HEK293 (cell line): ENCODE measurements at regions not wholly inside any gene's neighbourhood (a gene's known extent, or its start where the extent isn't known, plus 50 kb on each side); places are given as distances from the start of the nearest gene placed in this dataset.

ENCODE experiments used
- CTCF ChIA-PET: fragments of 350-600 bp; formaldehyde crosslinking; extraction: SDS; loops from one replicate; lab custom pipeline; 2021; ENCODE audit warnings: antibody characterized with exemption; lab: Yijun Ruan, JAX
- POLR2A ChIA-PET: fragments of 300-600 bp; formaldehyde crosslinking; extraction: SDS; loops from one replicate; lab custom pipeline; 2020; ENCODE audit warnings: antibody characterized with exemption, inconsistent platforms; lab: Yijun Ruan, JAX
- H3K27ac ChIP-seq: fragments of 200-500 bp; sonication (Bioruptor generic); 2 replicates; pipeline ENCODE4 v1.5.1; 2014; ENCODE audit warnings: low read depth, low read length, control low read depth, inconsistent platforms; ENCODE audit errors: extremely low read depth
- H3K36me3 ChIP-seq, 2 experiments: fragments of 200-500 bp in 1 of 2; sonication (Bioruptor generic) in 1 of 2; 1 replicate in 1 of 2; 2 replicates in 1 of 2; pipeline ENCODE4 v1.5.1; 2014 to 2017; ENCODE audit warnings: inconsistent platforms in 2 of 2, low read length in 2 of 2; ENCODE audit not compliant: control insufficient read depth in 2 of 2, insufficient read depth in 1 of 2
- H3K4me1 ChIP-seq: fragments of 200-500 bp; sonication (Bioruptor generic); 2 replicates; pipeline ENCODE4 v1.5.1; 2014; ENCODE audit warnings: mild to moderate bottlenecking, low read length, inconsistent platforms; ENCODE audit not compliant: control insufficient read depth, insufficient read depth
- H3K4me3 ChIP-seq: 2 replicates; pipeline ENCODE4 v1.5.1; 2011; ENCODE audit warnings: low read depth, mild to moderate bottlenecking, control low read depth, low read length, moderate library complexity
- H3K9me3 ChIP-seq: fragments of 200-500 bp; sonication (Bioruptor generic); 2 replicates; pipeline ENCODE4 v1.5.1; 2014; ENCODE audit warnings: low read depth, low read length, inconsistent platforms; ENCODE audit not compliant: control insufficient read depth, insufficient read depth
- GFI1B ChIP-seq: fragments of 450-650 bp; formaldehyde crosslinking; IDR thresholded peaks from 2 replicates; pipeline ENCODE4 v1.5.1; 2016; ENCODE audit warnings: missing biosample characterization, missing genetic modification characterization
- GLIS1 ChIP-seq: fragments of 450-650 bp; formaldehyde crosslinking; IDR thresholded peaks from 2 replicates; pipeline ENCODE4 v1.5.1; 2016; ENCODE audit warnings: missing biosample characterization, missing genetic modification characterization
- HOXD13 ChIP-seq: sonication (generic); formaldehyde crosslinking; IDR thresholded peaks from 2 replicates; pipeline ENCODE4 v1.8.0; 2022; ENCODE audit warnings: missing genetic modification reagents, borderline replicate concordance
- MEIS1 ChIP-seq: sonication (generic); formaldehyde crosslinking; IDR thresholded peaks from 2 replicates; pipeline ENCODE4 v1.8.1; 2022; ENCODE audit warnings: missing genetic modification reagents, mild to moderate bottlenecking, borderline replicate concordance
- ZIC2 ChIP-seq: fragments of 450-650 bp; formaldehyde crosslinking; IDR thresholded peaks from 2 replicates; pipeline ENCODE4 v1.5.1; 2016; ENCODE audit warnings: missing biosample characterization, missing genetic modification characterization
- ZNF146 ChIP-seq: fragments of 450-650 bp; formaldehyde crosslinking; IDR thresholded peaks from 2 replicates; pipeline ENCODE4 v1.5.1; 2016; ENCODE audit warnings: missing biosample characterization, missing genetic modification characterization
- ZNF561 ChIP-seq: fragments of 450-650 bp; IDR thresholded peaks from 2 replicates; pipeline ENCODE4 v1.5.1; 2018; ENCODE audit warnings: missing biosample characterization, missing genetic modification characterization, borderline replicate concordance
- ZNF600 ChIP-seq: fragments of 450-650 bp; formaldehyde crosslinking; IDR thresholded peaks from 2 replicates; pipeline ENCODE4 v1.5.1; 2016; ENCODE audit warnings: missing biosample characterization, missing genetic modification characterization
- ZNF621 ChIP-seq: fragments of 450-650 bp; formaldehyde crosslinking; IDR thresholded peaks from 2 replicates; pipeline ENCODE4 v1.5.1; 2017; ENCODE audit warnings: missing biosample characterization, missing genetic modification characterization
- TF ChIP-seq, protein P1 (sequence below): fragments of 450-650 bp; formaldehyde crosslinking; IDR thresholded peaks from 2 replicates; pipeline ENCODE4 v1.5.1; 2016; ENCODE audit warnings: missing biosample characterization, missing genetic modification characterization
- TF ChIP-seq, protein P2 (sequence below): fragments of 450-650 bp; formaldehyde crosslinking; IDR thresholded peaks from 2 replicates; pipeline ENCODE4 v1.5.1; 2016; ENCODE audit warnings: missing biosample characterization, missing genetic modification characterization, low read depth
- TF ChIP-seq, protein P3 (sequence below): fragments of 450-650 bp; formaldehyde crosslinking; IDR thresholded peaks from 2 replicates; pipeline ENCODE4 v1.5.1; 2016; ENCODE audit warnings: missing biosample characterization, missing genetic modification characterization
- TF ChIP-seq, protein P4 (sequence below): fragments of 450-650 bp; formaldehyde crosslinking; IDR thresholded peaks from 2 replicates; pipeline ENCODE4 v1.5.0; 2017; ENCODE audit warnings: missing biosample characterization, missing genetic modification characterization, borderline replicate concordance
- TF ChIP-seq, protein P5 (sequence below): fragments of 450-650 bp; formaldehyde crosslinking; IDR thresholded peaks from 2 replicates; pipeline ENCODE4 v1.5.1; 2016; ENCODE audit warnings: missing biosample characterization, missing genetic modification characterization

DNA sequence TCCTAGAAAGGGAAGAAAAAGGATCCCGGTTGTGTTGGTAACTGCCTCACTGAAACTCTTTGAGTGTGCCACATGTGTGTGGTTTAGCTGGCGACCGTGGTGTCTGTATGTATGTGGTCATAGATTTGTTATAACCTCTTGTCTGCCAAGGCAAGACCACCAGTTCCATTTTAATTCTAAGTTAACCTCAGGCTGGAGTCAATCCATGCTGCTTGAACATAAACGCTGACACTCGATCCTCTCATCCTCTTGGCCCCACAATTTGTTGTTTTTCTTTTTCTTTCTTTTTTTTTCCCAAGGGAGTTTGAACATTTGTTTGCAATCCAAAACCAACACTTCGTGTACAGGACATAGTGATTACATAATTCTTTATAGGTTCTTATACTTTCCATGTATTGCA lies 318.9 kb upstream of the JAG1 start:
- H3K4me1 ChIP-seq, result peaks cover 9% of the 10 kb centered on the region; the same call in 1 of the 2 replicates
- ChIA-PET CTCF (interaction anchor here (0.6 kb wide), 1 partner anchor 916 kb away, joined by 4 read pairs; no protein-coding TSS in a partner anchor), POLR2A (no interaction called here)
- no peak overlapping the region for H3K4me3 ChIP-seq
- no peaks in the 10 kb centered on the region for H3K36me3 ChIP-seq
- no peaks in the 10 kb centered on the region for H3K9me3 ChIP-seq
- no peak overlapping the region for H3K27ac ChIP-seq
- TF ChIP-seq, protein P1, sequence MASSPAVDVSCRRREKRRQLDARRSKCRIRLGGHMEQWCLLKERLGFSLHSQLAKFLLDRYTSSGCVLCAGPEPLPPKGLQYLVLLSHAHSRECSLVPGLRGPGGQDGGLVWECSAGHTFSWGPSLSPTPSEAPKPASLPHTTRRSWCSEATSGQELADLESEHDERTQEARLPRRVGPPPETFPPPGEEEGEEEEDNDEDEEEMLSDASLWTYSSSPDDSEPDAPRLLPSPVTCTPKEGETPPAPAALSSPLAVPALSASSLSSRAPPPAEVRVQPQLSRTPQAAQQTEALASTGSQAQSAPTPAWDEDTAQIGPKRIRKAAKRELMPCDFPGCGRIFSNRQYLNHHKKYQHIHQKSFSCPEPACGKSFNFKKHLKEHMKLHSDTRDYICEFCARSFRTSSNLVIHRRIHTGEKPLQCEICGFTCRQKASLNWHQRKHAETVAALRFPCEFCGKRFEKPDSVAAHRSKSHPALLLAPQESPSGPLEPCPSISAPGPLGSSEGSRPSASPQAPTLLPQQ (tag by site-specific recombination), result 0 out of 2 replicates have a peak, but pooled peaks have one; percentile 45
- TF ChIP-seq, protein P2, sequence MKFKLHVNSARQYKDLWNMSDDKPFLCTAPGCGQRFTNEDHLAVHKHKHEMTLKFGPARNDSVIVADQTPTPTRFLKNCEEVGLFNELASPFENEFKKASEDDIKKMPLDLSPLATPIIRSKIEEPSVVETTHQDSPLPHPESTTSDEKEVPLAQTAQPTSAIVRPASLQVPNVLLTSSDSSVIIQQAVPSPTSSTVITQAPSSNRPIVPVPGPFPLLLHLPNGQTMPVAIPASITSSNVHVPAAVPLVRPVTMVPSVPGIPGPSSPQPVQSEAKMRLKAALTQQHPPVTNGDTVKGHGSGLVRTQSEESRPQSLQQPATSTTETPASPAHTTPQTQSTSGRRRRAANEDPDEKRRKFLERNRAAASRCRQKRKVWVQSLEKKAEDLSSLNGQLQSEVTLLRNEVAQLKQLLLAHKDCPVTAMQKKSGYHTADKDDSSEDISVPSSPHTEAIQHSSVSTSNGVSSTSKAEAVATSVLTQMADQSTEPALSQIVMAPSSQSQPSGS, result 0 out of 2 replicates have a peak, but pooled peaks have one; percentile 17
- no peak for TF ChIP-seq HOXD13 (CRISPR knock-in tag)

DNA sequence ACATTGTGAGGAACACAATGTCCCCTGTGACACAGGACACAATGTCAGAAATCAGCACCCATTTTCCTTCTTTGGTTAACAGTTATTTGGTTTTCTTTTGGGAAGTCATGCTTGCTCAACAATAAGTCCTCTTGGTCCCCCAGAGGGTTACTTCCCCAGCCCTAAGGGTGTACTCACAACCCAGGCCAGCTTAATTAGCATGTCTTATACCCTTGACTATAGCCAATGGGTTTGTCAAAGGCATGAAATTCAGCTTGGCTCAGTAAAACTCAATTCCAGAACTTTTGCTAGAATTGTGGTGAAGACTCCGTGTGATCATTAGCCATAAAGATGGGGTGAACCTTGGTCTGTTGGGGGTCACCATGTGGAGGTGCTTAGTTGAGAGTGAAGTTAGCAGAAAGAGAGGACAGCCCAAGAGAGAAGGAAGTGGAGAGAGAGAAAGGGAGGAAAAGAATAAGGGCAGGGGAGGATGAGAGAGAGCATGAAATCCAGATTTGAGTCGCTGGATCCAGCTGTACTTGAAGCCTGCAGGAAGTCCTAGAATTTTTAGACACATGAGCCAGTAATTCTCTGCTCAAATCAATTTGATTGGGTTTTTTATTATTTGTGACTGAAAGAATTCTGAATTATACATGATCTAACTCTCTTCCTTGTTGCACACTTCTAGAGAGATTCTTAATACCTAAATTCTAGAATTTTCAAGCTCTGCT lies 321.3 kb upstream of the JAG1 start:
- no peak for TF ChIP-seq GLIS1 (tag by site-specific recombination)
- TF ChIP-seq ZNF621 (tag by site-specific recombination), result no peak
- TF ChIP-seq, protein P3, sequence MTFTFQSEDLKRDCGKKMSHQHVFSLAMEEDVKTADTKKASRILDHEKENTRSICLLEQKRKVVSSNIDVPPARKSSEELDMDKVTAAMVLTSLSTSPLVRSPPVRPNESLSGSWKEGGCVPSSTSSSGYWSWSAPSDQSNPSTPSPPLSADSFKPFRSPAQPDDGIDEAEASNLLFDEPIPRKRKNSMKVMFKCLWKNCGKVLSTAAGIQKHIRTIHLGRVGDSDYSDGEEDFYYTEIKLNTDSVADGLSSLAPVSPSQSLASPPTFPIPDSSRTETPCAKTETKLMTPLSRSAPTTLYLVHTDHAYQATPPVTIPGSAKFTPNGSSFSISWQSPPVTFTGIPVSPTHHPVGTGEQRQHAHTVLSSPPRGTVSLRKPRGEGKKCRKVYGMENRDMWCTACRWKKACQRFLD (tag by site-specific recombination), result no peak
- TF ChIP-seq ZNF600 (tag by site-specific recombination), result no peak
- TF ChIP-seq GFI1B (tag by site-specific recombination), result no peak
- no peak for TF ChIP-seq ZIC2 (tag by site-specific recombination)
- H3K27ac ChIP-seq, result no peak overlapping the region
- ChIA-PET CTCF (interaction anchor here (0.6 kb wide), 1 partner anchor 171 kb away, joined by 4 read pairs; no protein-coding TSS in a partner anchor), POLR2A (no interaction called here)
- peaks cover 9% of the 10 kb centered on the region; the same call in 1 of the 2 replicates for H3K4me1 ChIP-seq
- no peaks in the 10 kb centered on the region for H3K36me3 ChIP-seq
- no peaks in the 10 kb centered on the region for H3K9me3 ChIP-seq
- no peak overlapping the region for H3K4me3 ChIP-seq

DNA sequence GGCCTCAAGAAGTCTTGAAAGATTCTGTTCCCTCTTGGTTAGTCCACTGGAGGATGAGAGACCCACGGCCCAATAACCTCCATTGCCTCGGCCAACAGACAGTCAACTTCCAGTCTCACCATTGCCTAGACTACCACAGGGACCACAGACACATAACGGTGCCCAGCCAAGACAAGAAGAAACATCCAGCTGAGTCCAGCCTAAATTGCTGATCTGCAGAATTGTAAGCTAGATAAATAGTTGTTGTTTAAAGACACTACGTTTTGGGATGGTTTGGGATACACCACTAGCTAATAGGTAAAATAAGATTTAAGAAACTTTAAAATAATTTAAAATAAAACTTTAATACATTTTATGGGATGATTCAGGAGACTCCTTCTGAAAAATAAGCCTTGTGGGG lies 324.7 kb upstream of the JAG1 start:
- Histone ChIP-seq H3K9me3 (no peaks in the 10 kb centered on the region), H3K4me1 (peaks cover 5% of the 10 kb centered on the region; the same call in 1 of the 2 replicates), H3K4me3 (no peak overlapping the region), H3K27ac (no peak overlapping the region), H3K36me3 (no peaks in the 10 kb centered on the region)
- ChIA-PET CTCF (no interaction called here), POLR2A (no interaction called here)
- TF ChIP-seq ZIC2 (tag by site-specific recombination), result no peak
- no peak for TF ChIP-seq MEIS1 (CRISPR knock-in tag)
- no peak for TF ChIP-seq ZNF561 (tag by site-specific recombination)
- TF ChIP-seq, protein P4, sequence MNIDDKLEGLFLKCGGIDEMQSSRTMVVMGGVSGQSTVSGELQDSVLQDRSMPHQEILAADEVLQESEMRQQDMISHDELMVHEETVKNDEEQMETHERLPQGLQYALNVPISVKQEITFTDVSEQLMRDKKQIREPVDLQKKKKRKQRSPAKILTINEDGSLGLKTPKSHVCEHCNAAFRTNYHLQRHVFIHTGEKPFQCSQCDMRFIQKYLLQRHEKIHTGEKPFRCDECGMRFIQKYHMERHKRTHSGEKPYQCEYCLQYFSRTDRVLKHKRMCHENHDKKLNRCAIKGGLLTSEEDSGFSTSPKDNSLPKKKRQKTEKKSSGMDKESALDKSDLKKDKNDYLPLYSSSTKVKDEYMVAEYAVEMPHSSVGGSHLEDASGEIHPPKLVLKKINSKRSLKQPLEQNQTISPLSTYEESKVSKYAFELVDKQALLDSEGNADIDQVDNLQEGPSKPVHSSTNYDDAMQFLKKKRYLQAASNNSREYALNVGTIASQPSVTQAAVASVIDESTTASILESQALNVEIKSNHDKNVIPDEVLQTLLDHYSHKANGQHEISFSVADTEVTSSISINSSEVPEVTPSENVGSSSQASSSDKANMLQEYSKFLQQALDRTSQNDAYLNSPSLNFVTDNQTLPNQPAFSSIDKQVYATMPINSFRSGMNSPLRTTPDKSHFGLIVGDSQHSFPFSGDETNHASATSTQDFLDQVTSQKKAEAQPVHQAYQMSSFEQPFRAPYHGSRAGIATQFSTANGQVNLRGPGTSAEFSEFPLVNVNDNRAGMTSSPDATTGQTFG (tag by site-specific recombination), result no peak
- no peak for TF ChIP-seq ZNF146 (tag by site-specific recombination)
- TF ChIP-seq, protein P5, sequence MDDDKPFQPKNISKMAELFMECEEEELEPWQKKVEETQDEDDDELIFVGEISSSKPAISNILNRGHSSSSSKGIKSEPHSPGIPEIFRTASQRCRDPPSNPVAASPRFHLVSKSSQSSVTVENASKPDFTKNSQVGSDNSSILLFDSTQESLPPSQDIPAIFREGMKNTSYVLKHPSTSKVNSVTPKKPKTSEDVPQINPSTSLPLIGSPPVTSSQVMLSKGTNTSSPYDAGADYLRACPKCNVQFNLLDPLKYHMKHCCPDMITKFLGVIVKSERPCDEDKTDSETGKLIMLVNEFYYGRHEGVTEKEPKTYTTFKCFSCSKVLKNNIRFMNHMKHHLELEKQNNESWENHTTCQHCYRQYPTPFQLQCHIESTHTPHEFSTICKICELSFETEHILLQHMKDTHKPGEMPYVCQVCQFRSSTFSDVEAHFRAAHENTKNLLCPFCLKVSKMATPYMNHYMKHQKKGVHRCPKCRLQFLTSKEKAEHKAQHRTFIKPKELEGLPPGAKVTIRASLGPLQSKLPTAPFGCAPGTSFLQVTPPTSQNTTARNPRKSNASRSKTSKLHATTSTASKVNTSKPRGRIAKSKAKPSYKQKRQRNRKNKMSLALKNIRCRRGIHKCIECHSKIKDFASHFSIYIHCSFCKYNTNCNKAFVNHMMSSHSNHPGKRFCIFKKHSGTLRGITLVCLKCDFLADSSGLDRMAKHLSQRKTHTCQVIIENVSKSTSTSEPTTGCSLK, result no peak
